A673 (cell line): ENCODE measurements at regions not wholly inside any gene's neighbourhood (a gene's known extent, or its start where the extent isn't known, plus 50 kb on each side); places are given as distances from the start of the nearest gene placed in this dataset.
A peak's percentile ranks its signal among the peaks of the same experiment; 100 is the strongest.
"Not testable (repeated sequence)": the region's sequence is repeated elsewhere in the genome, so short reads cannot be mapped to it uniquely, and the experiment has no call there.

Experiments
- BruUV-seq: library from RNA; stranded (reverse); fragments of 400-500 nt; replicated peaks from 2 replicates; lab custom pipeline; 2021; lab: Mats Ljungman, UMichigan
- CTCF ChIA-PET: fragments of 300-600 bp; sonication (Branson Sonifier 250); formaldehyde crosslinking; loops from one replicate; lab custom pipeline; 2022; ENCODE audit warnings: antibody characterized with exemption; lab: Charles Lee
- POLR2A ChIA-PET: fragments of 300-600 bp; sonication (Branson Sonifier 250); formaldehyde crosslinking; loops from one replicate; lab custom pipeline; 2022; ENCODE audit warnings: antibody characterized with exemption; ENCODE audit not compliant: low non-redundant PET; lab: Charles Lee
- DNase-seq: peaks from one replicate; pipeline ENCODE4 v3.0.0-alpha.2; 2015; ENCODE audit warnings: low spot score
- H3K27ac ChIP-seq: fragments of 200-600 bp; sonication (generic); 2 replicates; pipeline ENCODE4 v1.5.1; 2016; ENCODE audit warnings: mixed run types, low read depth, mild to moderate bottlenecking, mixed read lengths, antibody characterized with exemption, low read length; ENCODE audit not compliant: poor library complexity, severe bottlenecking
- H3K27me3 ChIP-seq: fragments of 200-600 bp; sonication (generic); replicated peaks from 2 replicates; pipeline ENCODE4 v1.6.1; 2017; ENCODE audit warnings: mixed run types, low read depth, mild to moderate bottlenecking, mixed read lengths, antibody characterized with exemption, low read length; ENCODE audit not compliant: insufficient read depth, poor library complexity
- H3K36me3 ChIP-seq: fragments of 200-600 bp; sonication (generic); 2 replicates; pipeline ENCODE4 v1.6.1; 2016; ENCODE audit warnings: mixed run types, mild to moderate bottlenecking, mixed read lengths, antibody characterized with exemption, low read length; ENCODE audit not compliant: insufficient read depth, poor library complexity, severe bottlenecking
- H3K4me1 ChIP-seq: fragments of 200-600 bp; sonication (generic); 2 replicates; pipeline ENCODE4 v1.6.1; 2017; ENCODE audit warnings: mixed run types, mild to moderate bottlenecking, mixed read lengths, antibody characterized with exemption, low read length; ENCODE audit not compliant: insufficient read depth, poor library complexity, severe bottlenecking
- H3K4me3 ChIP-seq: fragments of 200-600 bp; sonication (generic); 2 replicates; pipeline ENCODE4 v1.5.1; 2016; ENCODE audit warnings: low read depth, mixed run types, mild to moderate bottlenecking, mixed read lengths, low read length; ENCODE audit not compliant: poor library complexity, severe bottlenecking
- H3K9me3 ChIP-seq: fragments of 200-600 bp; sonication (generic); 2 replicates; pipeline ENCODE4 v1.6.1; 2016; ENCODE audit warnings: mixed run types, low read depth, mild to moderate bottlenecking, mixed read lengths, antibody characterized with exemption, low read length; ENCODE audit not compliant: poor library complexity, severe bottlenecking
- intact Hi-C: fragments of 100-400 bp; cut with micrococcal nuclease; formaldehyde crosslinking; loops from one replicate; pipeline ENCODE4 v1.10.0; 2022; ENCODE audit not compliant: unreplicated experiment
- TF ChIP-seq, protein P1 (sequence below): fragments of 300-800, 200-600 bp; sonication (generic); conservative IDR thresholded peaks from 2 replicates; pipeline ENCODE4 v1.5.1; 2017; ENCODE audit warnings: low read depth, mild to moderate bottlenecking, antibody characterized with exemption, low read length, moderate library complexity, mixed read lengths

- H3K4me1 ChIP-seq, H3K9me3 ChIP-seq, H3K4me3 ChIP-seq, POLR2A ChIA-PET, H3K27ac ChIP-seq, H3K27me3 ChIP-seq, H3K36me3 ChIP-seq, BruUV-seq, DNase-seq: not testable (repeated sequence)
- CTCF ChIA-PET: interaction anchor here (0.6 kb wide), 1 partner anchor 420 kb away, joined by 4 read pairs; no protein-coding TSS in a partner anchor
- TF ChIP-seq, protein P1, sequence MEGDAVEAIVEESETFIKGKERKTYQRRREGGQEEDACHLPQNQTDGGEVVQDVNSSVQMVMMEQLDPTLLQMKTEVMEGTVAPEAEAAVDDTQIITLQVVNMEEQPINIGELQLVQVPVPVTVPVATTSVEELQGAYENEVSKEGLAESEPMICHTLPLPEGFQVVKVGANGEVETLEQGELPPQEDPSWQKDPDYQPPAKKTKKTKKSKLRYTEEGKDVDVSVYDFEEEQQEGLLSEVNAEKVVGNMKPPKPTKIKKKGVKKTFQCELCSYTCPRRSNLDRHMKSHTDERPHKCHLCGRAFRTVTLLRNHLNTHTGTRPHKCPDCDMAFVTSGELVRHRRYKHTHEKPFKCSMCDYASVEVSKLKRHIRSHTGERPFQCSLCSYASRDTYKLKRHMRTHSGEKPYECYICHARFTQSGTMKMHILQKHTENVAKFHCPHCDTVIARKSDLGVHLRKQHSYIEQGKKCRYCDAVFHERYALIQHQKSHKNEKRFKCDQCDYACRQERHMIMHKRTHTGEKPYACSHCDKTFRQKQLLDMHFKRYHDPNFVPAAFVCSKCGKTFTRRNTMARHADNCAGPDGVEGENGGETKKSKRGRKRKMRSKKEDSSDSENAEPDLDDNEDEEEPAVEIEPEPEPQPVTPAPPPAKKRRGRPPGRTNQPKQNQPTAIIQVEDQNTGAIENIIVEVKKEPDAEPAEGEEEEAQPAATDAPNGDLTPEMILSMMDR: peak; percentile 35; the same call in 1 of the 2 replicates
- intact Hi-C loops: loop anchor here (5.0 to 10.0 kb wide), 2 partner anchors 163 to 241 kb away; no protein-coding TSS in a partner anchor
Observed at GRCh38 chr7:150045596-150045995, 171.8 kb downstream of the ATP6V0E2 start.

GRCh38 chr7:150046290-150047194, 172.8 kb downstream of the ATP6V0E2 start:
- peak; percentile 36 for DNase-seq
- H3K4me1 ChIP-seq, H3K9me3 ChIP-seq, CTCF ChIA-PET, H3K36me3 ChIP-seq, BruUV-seq, H3K27me3 ChIP-seq, POLR2A ChIA-PET, H3K4me3 ChIP-seq, H3K27ac ChIP-seq: not testable (repeated sequence)
- intact Hi-C loops: loop anchor here (5.0 to 10.0 kb wide), 2 partner anchors 164 to 242 kb away; no protein-coding TSS in a partner anchor

DNA sequence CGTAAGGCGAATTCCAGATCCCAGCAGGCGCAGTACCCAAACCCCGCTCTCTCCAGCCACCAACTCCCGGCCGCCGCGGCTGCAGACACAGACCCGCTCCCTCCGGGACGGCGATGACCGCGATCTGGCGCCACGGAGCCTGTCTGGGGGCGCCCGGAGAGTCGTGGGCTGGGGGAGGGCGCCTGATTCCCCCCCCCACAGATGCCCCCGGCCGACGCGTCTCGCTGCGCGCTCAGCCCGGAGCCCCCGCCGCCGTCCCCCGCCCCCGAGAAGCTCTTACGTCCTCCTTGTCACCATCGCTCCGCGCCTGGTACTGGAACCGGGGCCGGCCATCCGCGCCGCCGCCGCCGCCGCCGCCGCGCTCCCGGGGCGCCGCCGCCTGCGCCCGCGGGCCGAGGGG, 173.6 kb downstream of the ATP6V0E2 start:
- DNase-seq, BruUV-seq, POLR2A ChIA-PET: not testable (repeated sequence)

GRCh38 chr7:150047772-150048171, 174.0 kb downstream of the ATP6V0E2 start:
- H3K9me3 ChIP-seq, H3K27me3 ChIP-seq, H3K27ac ChIP-seq, H3K36me3 ChIP-seq, DNase-seq, H3K4me1 ChIP-seq, BruUV-seq, CTCF ChIA-PET, POLR2A ChIA-PET: not testable (repeated sequence)
- intact Hi-C loops: loop anchor here (5.0 to 10.0 kb wide), 2 partner anchors 165 to 243 kb away; no protein-coding TSS in a partner anchor
- H3K4me3 ChIP-seq: peak overlapping the region; percentile 40

More for the DNA sequence above, 173.6 kb downstream of the ATP6V0E2 start:
- H3K4me1 ChIP-seq, H3K27me3 ChIP-seq, H3K9me3 ChIP-seq, H3K4me3 ChIP-seq, H3K36me3 ChIP-seq, H3K27ac ChIP-seq, CTCF ChIA-PET: not testable (repeated sequence)
- intact Hi-C loops: loop anchor here (5.0 to 10.0 kb wide), 2 partner anchors 165 to 243 kb away; no protein-coding TSS in a partner anchor

GRCh38 chr7:150048244-150049011, 174.7 kb downstream of the ATP6V0E2 start:
- POLR2A ChIA-PET, H3K9me3 ChIP-seq, DNase-seq, H3K4me1 ChIP-seq, H3K27ac ChIP-seq, BruUV-seq, H3K27me3 ChIP-seq, H3K36me3 ChIP-seq: not testable (repeated sequence)
- intact Hi-C loops: loop anchor here (5.0 to 10.0 kb wide), 2 partner anchors 166 to 244 kb away; no protein-coding TSS in a partner anchor
- H3K4me3 ChIP-seq: peak overlapping the region; percentile 40
- CTCF ChIA-PET: interaction anchor here (0.6 kb wide), 2 partner anchors 65 to 306 kb away, joined by 4 read pairs; no protein-coding TSS in a partner anchor
